ENCODE measurements at regions not wholly inside any gene's neighbourhood (a gene's known extent, or its start where the extent isn't known, plus 50 kb on each side); places are given as distances from the start of the nearest gene placed in this dataset.

GRCh38 chr9:108290839-108291585 is 564.8 kb downstream of the ACTL7B start:
- H3K9me3 ChIP-seq (replicated peaks; ENCODE audit: control insufficient read depth, insufficient read depth, low read length): no peaks in the 10 kb centered on the region
- ChIA-PET CTCF (interaction anchor here (1.4 kb wide), 1 partner anchor 19 kb away, joined by 3 read pairs; no protein-coding TSS in a partner anchor), POLR2A (no interaction called here)
- no peaks in the 10 kb centered on the region for H3K36me3 ChIP-seq (ENCODE audit: control insufficient read depth in 2 of 2, extremely low read depth in 1 of 2, insufficient read depth in 2 of 2, low read length in 2 of 2)
- H3K9ac ChIP-seq (replicated peaks; ENCODE audit: extremely low read depth, insufficient read depth, low read length): no peak overlapping the region
- H3K27me3 ChIP-seq (ENCODE audit: control insufficient read depth in 2 of 2, insufficient read depth in 2 of 2, low read length in 2 of 2): no peaks in the 10 kb centered on the region
- H3K79me2 ChIP-seq (ENCODE audit: control insufficient read depth, insufficient read depth, low read length): no peaks in the 10 kb centered on the region
- no peaks in the 10 kb centered on the region for H3K4me1 ChIP-seq (ENCODE audit: control insufficient read depth, extremely low read depth, insufficient read depth, low read length)
- no peak for TF ChIP-seq GATA2 (IDR thresholded peaks at IDR 0.05; ENCODE audit: insufficient read depth, insufficient read length, low read depth, low read length)
- TF ChIP-seq CTCF (IDR thresholded peaks at IDR 0.05; ENCODE audit: extremely low read depth in 1 of 2, insufficient read depth in 1 of 2, low read depth in 1 of 2, low read length in 2 of 2): no peak
- TF ChIP-seq POLR2AphosphoS5 (IDR thresholded peaks at IDR 0.05; ENCODE audit: insufficient read depth, low read depth, low read length): no peak
- no peak for TF ChIP-seq POLR2A (IDR thresholded peaks at IDR 0.05; ENCODE audit: low read depth, low read length)
- dilution Hi-C loops (cut with MboI; ENCODE audit: extremely low pct_ligation_motif_present, low sequenced_read_pairs) (no loop called here), intact Hi-C loops (cut with micrococcal nuclease) (no loop called here)
- H3K27ac ChIP-seq (ENCODE audit: insufficient read depth, low read depth, low read length): no peak overlapping the region
- no peaks in the 10 kb centered on the region for H4K20me1 ChIP-seq (replicated peaks; ENCODE audit: control insufficient read depth, extremely low read depth, insufficient read depth, low read length)
- no peak for FAIRE-seq
- no peak overlapping the region for H3K4me3 ChIP-seq (replicated peaks in 1 of 3; ENCODE audit: insufficient read depth in 1 of 3, low read depth in 1 of 3, low read length in 3 of 3)
- no TSS peak for BruUV-seq (replicated peaks)
- no peaks in the 10 kb centered on the region for H3K9me1 ChIP-seq (replicated peaks; ENCODE audit: control insufficient read depth, extremely low read depth, insufficient read depth, low read length)
- no peak overlapping the region for H3K4me2 ChIP-seq (ENCODE audit: insufficient read depth, low read length)
- H2AFZ ChIP-seq (ENCODE audit: low read depth, low read length): no peak overlapping the region
- DNase-seq (ENCODE audit: low read depth, low spot score): no peak

GRCh38 chr9:108286638-108287206 is 569.1 kb downstream of the ACTL7B start:
- Histone ChIP-seq H3K9me3 (replicated peaks; ENCODE audit: control insufficient read depth, insufficient read depth, low read length) (no peaks in the 10 kb centered on the region), H3K4me2 (ENCODE audit: insufficient read depth, low read length) (no peak overlapping the region), H2AFZ (ENCODE audit: low read depth, low read length) (no peak overlapping the region), H3K9ac (replicated peaks; ENCODE audit: extremely low read depth, insufficient read depth, low read length) (no peak overlapping the region), H3K27ac (ENCODE audit: insufficient read depth, low read depth, low read length) (no peak overlapping the region), H3K4me3 (replicated peaks in 1 of 3; ENCODE audit: insufficient read depth in 1 of 3, low read depth in 1 of 3, low read length in 3 of 3) (no peak overlapping the region), H3K9me1 (replicated peaks; ENCODE audit: control insufficient read depth, extremely low read depth, insufficient read depth, low read length) (no peaks in the 10 kb centered on the region), H3K27me3 (ENCODE audit: control insufficient read depth in 2 of 2, insufficient read depth in 2 of 2, low read length in 2 of 2) (no peaks in the 10 kb centered on the region), H4K20me1 (replicated peaks; ENCODE audit: control insufficient read depth, extremely low read depth, insufficient read depth, low read length) (no peaks in the 10 kb centered on the region), H3K79me2 (ENCODE audit: control insufficient read depth, insufficient read depth, low read length) (no peaks in the 10 kb centered on the region), H3K36me3 (ENCODE audit: control insufficient read depth in 2 of 2, extremely low read depth in 1 of 2, insufficient read depth in 2 of 2, low read length in 2 of 2) (no peaks in the 10 kb centered on the region), H3K4me1 (ENCODE audit: control insufficient read depth, extremely low read depth, insufficient read depth, low read length) (no peaks in the 10 kb centered on the region)
- no TSS peak for BruUV-seq (replicated peaks)
- POLR2A ChIA-PET: no interaction called here
- CTCF ChIA-PET: no interaction called here
- no peak for FAIRE-seq
- intact Hi-C loops (cut with micrococcal nuclease): no loop called here
- TF ChIP-seq GATA2 (IDR thresholded peaks at IDR 0.05; ENCODE audit: insufficient read depth, insufficient read length, low read depth, low read length): no peak
- TF ChIP-seq MAX (IDR thresholded peaks at IDR 0.05; ENCODE audit: insufficient read depth, insufficient read length): no peak
- no peak for TF ChIP-seq MYC (IDR thresholded peaks at IDR 0.05; ENCODE audit: low read depth, low read length)
- TF ChIP-seq CTCF (IDR thresholded peaks at IDR 0.05; ENCODE audit: extremely low read depth in 1 of 2, insufficient read depth in 1 of 2, low read depth in 1 of 2, low read length in 2 of 2): no peak
- no peak for TF ChIP-seq POLR2A (IDR thresholded peaks at IDR 0.05; ENCODE audit: low read depth, low read length)
- TF ChIP-seq FOS (IDR thresholded peaks at IDR 0.05; ENCODE audit: borderline replicate concordance, insufficient read depth, low read length): no peak
- TF ChIP-seq POLR2AphosphoS5 (IDR thresholded peaks at IDR 0.05; ENCODE audit: insufficient read depth, low read depth, low read length): no peak
- TF ChIP-seq JUN (IDR thresholded peaks at IDR 0.05; ENCODE audit: borderline replicate concordance, insufficient read depth, insufficient read length, low read depth): no peak
- TF ChIP-seq EZH2 (IDR thresholded peaks at IDR 0.05; ENCODE audit: borderline replicate concordance, low read depth, low read length, severe bottlenecking): no peak
- dilution Hi-C loops (cut with MboI; ENCODE audit: extremely low pct_ligation_motif_present, low sequenced_read_pairs): no loop called here
- no peak for DNase-seq (ENCODE audit: low read depth, low spot score)

All from endothelial cell of umbilical vein (primary cell).